NCI-H1105 treated with DMSO at 0.1 percent for 48 hours (cell line): ENCODE measurements at regions not wholly inside any gene's neighbourhood (a gene's known extent, or its start where the extent isn't known, plus 50 kb on each side); places are given as distances from the start of the nearest gene placed in this dataset.
A peak's percentile ranks its signal among the peaks of the same experiment; 100 is the strongest.

Experiments used
- DNase-seq: peaks from one replicate; lab custom pipeline; 2025; lab: John Stamatoyannopoulos, UW

DNA sequence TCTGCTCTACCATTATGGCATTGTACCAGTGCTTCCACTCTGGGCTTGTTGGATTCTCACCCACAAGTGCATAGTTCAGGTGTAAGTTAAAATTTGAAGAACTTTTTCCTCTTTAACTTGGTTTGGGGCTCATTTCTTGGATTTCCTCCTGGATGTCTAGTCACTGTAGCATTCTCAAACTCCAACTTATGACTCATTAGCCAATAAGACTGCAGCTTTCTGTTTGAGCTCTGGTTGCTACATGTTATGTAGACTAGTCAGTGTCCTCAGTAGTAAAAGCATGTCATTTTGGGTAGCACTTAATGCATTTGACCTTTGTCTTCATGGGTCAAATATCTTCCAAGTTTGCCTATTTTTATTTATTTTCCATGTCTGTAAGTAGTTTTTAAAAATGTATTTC lies 790.8 kb downstream of the BRINP1 start:
- no peak for DNase-seq

DNA sequence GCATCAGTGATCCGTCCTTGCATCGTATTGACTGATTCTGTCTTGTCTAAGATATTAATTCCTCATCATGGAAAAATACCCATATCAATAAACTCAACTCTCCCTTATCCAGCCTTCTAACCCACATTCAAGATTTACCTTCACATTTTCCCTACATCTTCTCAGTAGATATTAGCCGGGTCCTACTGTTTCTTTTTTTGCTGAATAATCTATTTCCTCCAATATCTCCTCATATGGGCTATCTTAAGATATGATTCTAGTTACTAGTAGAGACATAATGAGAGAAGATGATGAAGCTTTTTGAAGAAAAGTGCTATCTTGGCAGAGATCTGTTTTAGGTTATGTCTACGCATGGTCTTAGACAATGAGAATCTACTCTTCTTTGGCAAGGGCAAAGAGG lies 785.8 kb downstream of the BRINP1 start:
- DNase-seq, result no peak

GRCh38 chr9:118586978-118587377 lies 782.3 kb downstream of the BRINP1 start:
- DNase-seq, result no peak

GRCh38 chr9:118594428-118594827 lies 774.8 kb downstream of the BRINP1 start:
- no peak for DNase-seq

DNA sequence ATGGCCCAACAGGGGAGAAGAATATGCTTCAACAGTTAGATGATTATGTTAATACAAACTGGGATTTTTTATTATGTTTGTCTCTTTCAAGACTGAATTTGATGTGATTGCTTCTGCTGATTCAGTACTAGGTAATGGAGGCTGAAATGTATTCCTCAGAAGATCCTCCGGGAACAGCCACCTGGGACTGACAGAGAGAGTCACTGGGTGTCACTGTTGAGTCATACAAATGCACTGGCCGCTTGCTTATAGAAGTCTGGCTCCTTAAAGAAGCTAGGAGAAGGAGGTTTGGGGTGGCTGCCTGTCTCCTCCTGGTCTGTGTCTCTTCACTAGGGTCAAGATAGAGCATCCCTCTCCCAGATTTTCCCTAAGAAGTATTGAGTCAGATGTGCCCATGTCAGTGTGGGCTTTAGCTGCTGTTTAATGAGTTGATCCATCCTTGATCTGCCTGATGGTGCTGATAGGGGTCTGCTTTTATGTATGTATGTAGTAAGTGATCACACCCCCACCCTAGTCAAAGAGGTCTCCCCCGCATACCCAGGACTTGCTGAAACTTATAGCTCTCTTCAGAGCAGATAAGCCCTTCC lies 773.4 kb downstream of the BRINP1 start:
- DNase-seq, result peak; percentile 54

- DNase-seq, result no peak
These were observed 772.7 kb downstream of the BRINP1 start for GRCh38 chr9:118596374-118597015.

DNA sequence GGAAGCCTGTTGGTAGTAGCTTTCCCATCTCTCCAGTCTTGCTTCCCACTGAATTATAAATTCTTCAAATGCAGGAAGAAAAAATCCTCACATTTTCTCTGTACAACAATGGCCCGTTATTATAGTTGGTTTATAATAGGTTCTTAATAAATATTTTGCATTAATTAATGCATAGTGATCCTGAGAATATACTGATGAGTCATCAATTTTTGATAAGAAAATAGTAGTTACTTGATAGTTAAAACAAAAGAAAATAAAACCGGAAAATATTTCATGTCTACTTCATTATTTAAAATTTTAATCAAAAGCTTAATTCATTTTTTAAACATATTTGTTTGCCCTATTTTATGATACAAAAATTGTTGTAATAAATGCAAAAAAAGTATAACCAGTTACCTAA lies 762.6 kb downstream of the BRINP1 start:
- DNase-seq, result no peak

DNA sequence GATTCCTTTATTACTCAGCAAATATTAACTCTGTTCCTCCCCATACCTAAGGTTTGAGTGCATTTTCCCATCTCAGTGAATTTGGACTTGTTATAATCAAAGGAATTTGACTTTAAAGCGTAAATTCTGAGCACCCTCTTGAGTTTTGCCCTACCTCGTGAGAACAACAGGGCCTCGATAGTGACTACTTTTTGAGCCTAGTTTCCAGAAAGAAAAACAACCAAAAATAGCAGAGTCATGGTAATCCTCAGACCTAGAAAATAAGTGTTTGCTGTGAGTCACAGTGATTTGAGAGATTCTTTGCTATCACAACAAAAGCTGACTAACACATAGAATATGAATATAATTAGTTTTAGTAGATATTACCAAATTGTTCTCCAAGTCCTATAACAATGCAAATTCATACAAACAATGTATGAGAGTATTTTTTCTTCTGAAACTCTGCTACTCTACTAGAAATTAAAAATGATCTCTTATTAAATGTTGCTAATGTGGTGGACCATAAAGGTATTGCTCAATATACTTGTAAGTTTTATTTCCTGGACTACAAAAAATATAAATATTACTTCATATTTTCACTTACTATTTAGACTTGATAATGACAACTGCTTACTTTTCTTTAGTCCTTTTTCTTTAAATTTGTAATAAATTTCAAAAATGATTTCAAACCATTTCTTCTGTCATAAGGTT lies 759.7 kb downstream of the BRINP1 start:
- no peak for DNase-seq

DNA sequence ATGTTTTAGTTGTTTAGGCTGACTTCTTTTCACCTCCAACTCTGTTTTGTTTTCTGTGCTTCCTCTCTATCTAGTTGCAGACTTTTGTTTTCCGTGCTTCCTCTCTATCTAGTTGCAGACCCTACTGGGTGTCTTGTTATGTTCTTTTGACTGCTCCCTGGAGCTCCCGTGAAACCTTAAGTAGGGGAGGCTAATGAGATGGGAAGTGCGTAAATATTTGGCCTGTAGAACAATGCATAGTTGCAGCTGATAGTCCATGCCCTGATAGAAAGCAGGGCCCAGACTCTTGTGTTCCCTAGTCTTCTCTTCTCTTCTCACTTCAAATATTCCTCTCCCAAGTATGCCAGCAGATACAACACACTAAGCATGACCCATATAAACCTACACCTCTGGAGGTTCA lies 757.0 kb downstream of the BRINP1 start:
- no peak for DNase-seq

DNA sequence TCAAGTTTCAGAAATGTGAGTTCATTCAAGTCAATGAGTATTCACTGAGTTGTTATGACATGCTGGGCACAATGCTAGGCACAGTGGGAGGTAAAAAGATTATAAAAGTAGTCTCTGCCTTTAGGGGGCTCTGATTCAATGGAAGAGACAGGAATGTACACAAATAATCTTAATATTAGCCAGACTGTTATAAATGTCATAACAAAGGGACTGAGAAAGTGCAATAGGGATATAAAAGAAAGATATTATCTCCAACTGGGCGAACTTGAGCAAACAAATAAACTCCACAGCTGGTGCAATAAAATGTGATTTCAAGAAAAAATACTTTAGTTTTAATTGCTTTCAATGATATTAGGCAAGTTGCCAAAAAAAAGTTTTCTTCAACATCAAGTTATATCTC lies 755.2 kb downstream of the BRINP1 start:
- no peak for DNase-seq

- DNase-seq, result no peak
These were observed 751.2 kb downstream of the BRINP1 start for GRCh38 chr9:118618084-118618483.

DNA sequence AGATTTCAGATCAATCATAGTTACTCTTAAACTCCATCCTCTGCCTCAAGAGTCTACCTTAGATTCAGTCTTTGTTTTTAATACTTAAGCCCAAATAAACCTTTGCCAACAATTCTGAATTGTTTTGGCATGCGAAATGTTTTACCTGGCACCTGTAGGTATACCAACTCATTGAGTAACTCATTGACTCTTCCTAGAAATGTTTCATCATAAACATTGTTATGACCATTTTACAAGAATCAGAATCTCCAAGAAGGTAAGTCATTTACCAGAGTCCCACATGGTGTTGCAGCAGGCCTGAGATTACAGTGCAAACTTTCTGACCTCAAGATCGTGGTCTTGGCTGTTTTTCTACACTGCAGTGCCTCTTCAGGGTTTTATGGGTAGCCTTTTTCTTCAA lies 750.4 kb downstream of the BRINP1 start:
- DNase-seq, result no peak

DNA sequence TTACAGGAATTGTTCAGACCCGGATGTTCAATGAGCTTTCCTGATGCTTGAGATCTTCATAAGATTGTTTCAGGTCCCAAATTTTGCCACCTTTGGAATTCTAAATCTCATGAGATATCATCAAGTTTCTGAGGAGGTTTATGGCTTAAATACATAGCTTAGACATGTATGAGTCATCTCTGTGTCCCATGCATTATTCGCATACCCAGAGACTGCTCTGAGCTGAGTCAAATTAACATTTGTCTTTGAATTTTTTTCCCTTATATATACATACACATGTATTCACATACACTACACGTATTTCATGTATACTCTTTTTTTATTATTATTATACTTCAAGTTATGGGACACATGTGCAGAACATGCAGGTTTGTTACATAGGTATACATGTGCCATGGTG lies 744.6 kb downstream of the BRINP1 start:
- DNase-seq, result no peak

- no peak for DNase-seq
These were observed 739.2 kb downstream of the BRINP1 start for GRCh38 chr9:118630079-118630478.

DNA sequence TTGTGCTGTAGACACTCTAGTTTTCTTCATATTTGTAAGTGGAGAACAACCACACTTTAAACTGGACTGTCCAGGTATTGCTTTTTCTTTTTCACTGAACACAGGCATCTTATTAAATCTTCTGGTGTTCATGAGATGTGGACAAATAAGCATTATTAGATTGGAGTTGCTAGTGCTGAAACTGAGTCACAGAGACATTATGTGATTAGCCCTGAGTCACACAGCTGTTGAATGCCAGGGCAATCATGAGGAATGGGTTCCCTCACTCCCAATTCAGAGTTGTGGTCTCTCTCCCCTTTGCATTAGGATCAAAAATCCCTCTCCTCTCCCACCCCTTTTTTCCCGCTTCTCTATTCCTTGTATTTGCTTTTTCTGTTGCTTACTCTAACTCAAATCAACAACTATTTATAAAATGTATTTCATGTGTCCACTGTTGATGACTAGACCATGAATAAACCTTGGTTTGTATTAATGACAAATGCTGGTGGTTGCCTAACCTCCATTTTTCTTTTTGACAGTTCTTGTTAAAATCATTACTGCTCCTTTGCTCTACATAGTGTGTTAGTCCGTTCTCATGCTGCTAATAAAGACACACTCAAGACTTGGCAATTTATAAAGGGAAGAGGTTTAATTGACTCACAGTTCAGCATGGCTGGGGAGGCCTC lies 738.2 kb downstream of the BRINP1 start:
- no peak for DNase-seq

- DNase-seq, result no peak
These were observed 737.3 kb downstream of the BRINP1 start for GRCh38 chr9:118631956-118632355.

- no peak for DNase-seq
These were observed 733.8 kb downstream of the BRINP1 start for GRCh38 chr9:118635416-118635815.

GRCh38 chr9:118637681-118638080 lies 731.6 kb downstream of the BRINP1 start:
- DNase-seq, result no peak

- DNase-seq, result no peak
These were observed 728.2 kb downstream of the BRINP1 start for GRCh38 chr9:118640836-118641560.

DNA sequence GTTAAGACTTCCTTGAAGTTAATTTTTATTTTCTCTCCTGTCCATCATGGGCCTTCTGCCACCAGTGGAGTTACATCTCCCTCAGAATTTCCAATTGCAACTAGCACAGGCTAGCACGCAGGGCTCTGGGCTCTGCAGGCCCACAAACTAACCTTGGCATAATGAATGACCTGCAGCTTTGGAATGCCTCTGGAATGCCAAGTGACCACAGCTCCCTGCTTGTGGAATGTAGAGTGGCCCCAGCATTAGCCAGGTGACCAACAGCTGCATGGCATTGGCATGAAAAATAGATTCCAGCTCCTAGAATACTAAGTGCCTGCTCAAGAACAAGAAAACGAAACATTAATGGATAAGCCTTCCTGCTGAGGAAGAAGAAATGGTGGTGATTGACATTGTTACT lies 726.1 kb downstream of the BRINP1 start:
- no peak for DNase-seq

- no peak for DNase-seq
These were observed 725.2 kb downstream of the BRINP1 start for GRCh38 chr9:118644066-118644465.

GRCh38 chr9:118647331-118647730 lies 721.9 kb downstream of the BRINP1 start:
- DNase-seq, result no peak
